IPS-20b (cell line): ENCODE measurements at regions not wholly inside any gene's neighbourhood (a gene's known extent, or its start where the extent isn't known, plus 50 kb on each side); places are given as distances from the start of the nearest gene placed in this dataset.

Experiments used
- H3K27ac ChIP-seq: one replicate; pipeline ENCODE4 v1.5.1; 2013; ENCODE audit warnings: low read length
- H3K27me3 ChIP-seq: 2 replicates; pipeline ENCODE4 v1.6.1; 2013; ENCODE audit warnings: mild to moderate bottlenecking, low read length, inconsistent platforms; ENCODE audit not compliant: insufficient read depth
- H3K36me3 ChIP-seq: 2 replicates; pipeline ENCODE4 v1.6.1; 2013; ENCODE audit warnings: low read depth, mild to moderate bottlenecking, inconsistent platforms, low read length, moderate library complexity; ENCODE audit not compliant: insufficient read depth
- H3K4me1 ChIP-seq: 2 replicates; pipeline ENCODE4 v1.6.1; 2013; ENCODE audit warnings: mild to moderate bottlenecking, control low read depth, inconsistent platforms, low read length, moderate library complexity; ENCODE audit not compliant: insufficient read depth
- H3K4me3 ChIP-seq: 2 replicates; pipeline ENCODE4 v1.5.1; 2013; ENCODE audit warnings: mild to moderate bottlenecking, low read length, inconsistent platforms
- H3K9ac ChIP-seq: 2 replicates; pipeline ENCODE4 v1.6.1; 2013; ENCODE audit warnings: low read depth, mild to moderate bottlenecking, inconsistent platforms, low read length, moderate library complexity
- H3K9me3 ChIP-seq: 2 replicates; pipeline ENCODE4 v1.6.1; 2013; ENCODE audit warnings: mild to moderate bottlenecking, low read depth, low read length, inconsistent platforms; ENCODE audit not compliant: insufficient read depth

DNA sequence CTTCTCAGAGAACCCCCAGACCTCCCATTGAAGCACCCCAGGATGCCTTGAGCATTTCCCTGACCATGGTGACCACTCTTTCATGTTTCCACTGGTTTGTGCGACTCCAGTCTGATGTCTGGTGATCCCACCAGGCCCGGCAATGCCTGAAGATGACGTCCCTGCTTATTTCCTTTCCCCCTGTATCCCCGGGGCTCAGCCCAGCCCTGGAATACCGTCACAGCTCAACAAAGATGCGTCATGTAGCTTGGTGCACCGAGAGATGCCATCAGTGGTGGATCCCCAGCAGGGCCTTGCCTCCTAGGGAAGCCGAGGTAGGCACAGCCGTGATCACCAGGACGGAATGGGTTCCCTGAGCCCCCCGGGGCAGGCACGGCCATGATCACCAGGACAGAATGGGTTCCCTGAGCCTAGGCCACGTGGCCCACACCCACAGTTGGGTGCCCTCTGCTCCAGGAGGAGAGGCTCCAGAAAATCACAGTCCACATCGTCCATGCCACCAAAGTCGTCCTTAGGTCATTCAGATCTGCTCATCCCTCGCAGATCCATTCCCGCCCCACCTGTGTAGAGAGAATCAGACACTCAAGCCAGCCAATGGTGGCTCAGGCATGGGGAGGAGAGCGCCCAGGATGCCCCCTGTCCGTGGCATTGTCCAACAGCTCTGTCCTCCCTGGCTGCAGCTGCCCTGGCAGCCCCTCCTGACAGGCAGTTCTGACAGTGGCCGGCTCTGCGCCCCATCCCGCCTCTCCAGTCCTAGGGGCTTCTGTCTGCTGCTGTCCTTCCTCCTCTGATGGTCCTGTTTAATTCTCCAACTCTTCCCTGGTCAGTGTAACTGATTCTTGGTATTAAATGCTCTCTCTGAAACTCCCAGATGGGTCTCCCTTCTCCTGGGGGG is 261.1 kb downstream of the RBFOX3 start:
- Histone ChIP-seq H3K9me3 (no peaks in the 10 kb centered on the region), H3K4me3 (no peak overlapping the region), H3K27ac (no peak overlapping the region), H3K9ac (no peak overlapping the region), H3K27me3 (no peaks in the 10 kb centered on the region; the same call in 1 of the 2 replicates), H3K4me1 (no peaks in the 10 kb centered on the region), H3K36me3 (no peaks in the 10 kb centered on the region)

- no peak overlapping the region for H3K4me3 ChIP-seq
- no peaks in the 10 kb centered on the region for H3K9me3 ChIP-seq
- H3K4me1 ChIP-seq = peaks cover 5% of the 10 kb centered on the region; the same call in 1 of the 2 replicates
- no peak overlapping the region for H3K9ac ChIP-seq
- H3K36me3 ChIP-seq = no peaks in the 10 kb centered on the region
- no peaks in the 10 kb centered on the region for H3K27me3 ChIP-seq
- H3K27ac ChIP-seq = no peak overlapping the region
These were observed 267.8 kb downstream of the ENGASE start for GRCh38 chr17:79342376-79342775.

DNA sequence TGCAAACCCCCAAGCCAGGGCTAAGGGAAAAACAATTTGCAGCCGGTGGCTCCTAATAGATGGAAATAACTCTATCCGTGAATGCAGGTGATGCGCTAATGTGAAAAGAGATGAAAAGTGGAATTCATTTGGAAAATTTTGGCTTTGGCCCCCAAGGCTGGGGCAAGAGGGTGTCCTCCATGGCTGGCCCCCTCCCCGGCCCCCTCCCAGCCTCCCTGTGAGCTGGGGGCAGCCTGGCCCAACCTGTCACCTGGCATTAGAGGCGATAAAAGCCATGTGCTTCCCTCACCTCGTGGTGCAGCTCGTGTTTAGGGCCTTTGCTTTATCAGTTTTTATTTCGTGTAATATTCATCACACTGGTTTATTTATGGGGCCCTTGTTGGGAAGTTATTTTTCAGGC is 267.2 kb downstream of the ENGASE start:
- H3K36me3 ChIP-seq = no peaks in the 10 kb centered on the region
- no peak overlapping the region for H3K9ac ChIP-seq
- no peak overlapping the region for H3K27ac ChIP-seq
- no peaks in the 10 kb centered on the region for H3K9me3 ChIP-seq
- H3K4me3 ChIP-seq = no peak overlapping the region
- peaks cover 5% of the 10 kb centered on the region; the same call in 1 of the 2 replicates for H3K4me1 ChIP-seq
- H3K27me3 ChIP-seq = no peaks in the 10 kb centered on the region

DNA sequence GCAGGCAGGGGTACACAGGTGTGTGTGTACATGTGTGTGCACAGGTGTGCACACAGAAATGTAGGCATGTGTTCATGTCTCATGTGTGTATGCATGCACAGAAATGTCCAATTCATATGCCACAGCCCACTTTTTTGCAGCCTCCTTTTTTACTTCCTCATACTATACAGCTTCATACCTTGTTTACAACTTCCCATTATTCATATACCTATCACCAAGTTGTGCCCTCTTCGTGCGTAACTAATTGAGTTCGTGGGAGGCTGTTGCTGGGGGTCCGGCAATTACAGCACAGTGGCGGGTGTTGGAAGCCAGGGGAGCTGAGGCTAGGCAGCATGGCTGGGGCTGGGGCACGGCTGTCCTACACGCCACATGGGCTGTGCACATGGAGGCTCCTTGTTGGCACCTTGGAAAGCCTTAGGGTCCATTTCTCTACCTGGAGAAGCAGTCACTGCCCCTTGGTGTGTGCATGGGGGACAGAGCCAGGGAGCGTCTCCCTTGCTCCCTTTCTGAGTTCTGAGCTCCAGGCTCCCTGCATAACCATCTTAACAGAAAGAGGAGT is 266.7 kb downstream of the ENGASE start:
- H3K27ac ChIP-seq = no peak overlapping the region
- H3K4me3 ChIP-seq = no peak overlapping the region
- H3K4me1 ChIP-seq = peaks cover 5% of the 10 kb centered on the region; the same call in 1 of the 2 replicates
- H3K9ac ChIP-seq = no peak overlapping the region
- H3K36me3 ChIP-seq = no peaks in the 10 kb centered on the region
- no peaks in the 10 kb centered on the region for H3K9me3 ChIP-seq
- no peaks in the 10 kb centered on the region for H3K27me3 ChIP-seq

GRCh38 chr17:79340333-79341221 is 266.0 kb downstream of the ENGASE start:
- H3K27ac ChIP-seq = no peak overlapping the region
- no peak overlapping the region for H3K4me3 ChIP-seq
- no peaks in the 10 kb centered on the region for H3K9me3 ChIP-seq
- H3K27me3 ChIP-seq = no peaks in the 10 kb centered on the region
- H3K4me1 ChIP-seq = peaks cover 5% of the 10 kb centered on the region; the same call in 1 of the 2 replicates
- no peaks in the 10 kb centered on the region for H3K36me3 ChIP-seq
- H3K9ac ChIP-seq = no peak overlapping the region

DNA sequence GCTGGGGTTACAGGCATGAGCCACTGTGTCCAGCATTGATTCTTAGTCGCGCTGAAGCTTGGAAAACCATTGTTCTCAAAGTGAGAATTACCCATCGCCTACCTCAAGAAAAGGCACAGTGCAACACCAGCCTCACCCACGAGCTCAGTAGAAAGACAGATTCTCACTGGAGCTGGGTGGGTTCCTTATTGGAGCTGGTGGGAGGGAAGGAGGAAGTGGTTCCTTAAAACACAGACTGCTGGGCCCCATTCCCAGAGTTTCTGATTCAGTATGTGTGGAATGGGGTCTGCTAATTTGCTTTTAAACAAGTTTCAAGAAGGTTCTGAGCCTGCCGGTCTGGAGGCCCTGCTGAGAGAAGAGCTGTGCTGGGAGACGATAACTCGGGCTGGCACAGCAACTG is 264.7 kb downstream of the ENGASE start:
- Histone ChIP-seq H3K9me3 (no peaks in the 10 kb centered on the region), H3K4me3 (no peak overlapping the region), H3K27me3 (no peaks in the 10 kb centered on the region), H3K36me3 (no peaks in the 10 kb centered on the region), H3K27ac (no peak overlapping the region), H3K9ac (no peak overlapping the region), H3K4me1 (peaks cover 5% of the 10 kb centered on the region; the same call in 1 of the 2 replicates)

DNA sequence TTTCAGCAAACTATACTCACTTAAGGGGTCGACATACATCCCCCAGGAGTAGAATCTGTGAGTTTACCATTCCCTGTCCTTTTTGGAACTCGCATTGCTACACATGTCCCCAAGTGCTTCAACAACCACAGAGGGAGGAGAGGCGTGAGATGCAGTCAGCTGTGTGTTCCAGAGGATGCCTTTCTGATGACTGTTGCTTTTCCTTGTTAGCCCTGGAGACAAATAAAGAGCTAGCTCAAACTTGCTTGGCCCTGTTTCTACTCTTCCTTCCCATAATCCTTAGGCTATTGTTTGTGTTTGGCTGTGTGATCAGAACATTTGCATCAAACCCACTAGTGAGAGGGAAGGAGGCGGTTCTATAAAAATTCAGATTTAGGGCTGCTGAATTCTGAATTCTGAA is 264.0 kb downstream of the ENGASE start:
- Histone ChIP-seq H3K27me3 (no peaks in the 10 kb centered on the region), H3K9me3 (no peaks in the 10 kb centered on the region), H3K4me1 (peaks cover 5% of the 10 kb centered on the region; the same call in 1 of the 2 replicates), H3K36me3 (no peaks in the 10 kb centered on the region), H3K9ac (no peak overlapping the region), H3K27ac (no peak overlapping the region), H3K4me3 (no peak overlapping the region)

GRCh38 chr17:79338152-79338551 is 263.5 kb downstream of the ENGASE start:
- H3K27ac ChIP-seq = no peak overlapping the region
- H3K4me3 ChIP-seq = no peak overlapping the region
- H3K4me1 ChIP-seq = peaks cover 5% of the 10 kb centered on the region; the same call in 1 of the 2 replicates
- H3K27me3 ChIP-seq = no peaks in the 10 kb centered on the region
- H3K9ac ChIP-seq = no peak overlapping the region
- no peaks in the 10 kb centered on the region for H3K9me3 ChIP-seq
- no peaks in the 10 kb centered on the region for H3K36me3 ChIP-seq

GRCh38 chr17:79337053-79337452 is 262.4 kb downstream of the ENGASE start:
- Histone ChIP-seq H3K36me3 (no peaks in the 10 kb centered on the region), H3K4me3 (no peak overlapping the region), H3K9ac (no peak overlapping the region), H3K9me3 (no peaks in the 10 kb centered on the region), H3K27ac (no peak overlapping the region), H3K4me1 (no peaks in the 10 kb centered on the region), H3K27me3 (0 out of 2 replicates have a peak, but pooled peaks cover 4% of the 10 kb centered on the region)

- Histone ChIP-seq H3K9ac (no peak overlapping the region), H3K27ac (no peak overlapping the region), H3K4me3 (no peak overlapping the region), H3K4me1 (no peaks in the 10 kb centered on the region), H3K9me3 (no peaks in the 10 kb centered on the region), H3K36me3 (no peaks in the 10 kb centered on the region), H3K27me3 (peaks cover 4% of the 10 kb centered on the region; the same call in 1 of the 2 replicates)
These were observed 260.8 kb downstream of the ENGASE start for GRCh38 chr17:79335456-79335855.

GRCh38 chr17:79332011-79332554 is 257.5 kb downstream of the ENGASE start:
- Histone ChIP-seq H3K36me3 (no peaks in the 10 kb centered on the region), H3K9ac (no peak overlapping the region), H3K27me3 (peaks cover 4% of the 10 kb centered on the region; the same call in 1 of the 2 replicates), H3K27ac (no peak overlapping the region), H3K4me1 (no peaks in the 10 kb centered on the region), H3K9me3 (no peaks in the 10 kb centered on the region), H3K4me3 (no peak overlapping the region)
